Ammon's horn (tissue), 1 donor: ENCODE measurements at regions not wholly inside any gene's neighbourhood (a gene's known extent, or its start where the extent isn't known, plus 50 kb on each side); places are given as distances from the start of the nearest gene placed in this dataset.
"Not testable (repeated sequence)": the region's sequence is repeated elsewhere in the genome, so short reads cannot be mapped to it uniquely, and the experiment has no call there.

ENCODE experiments used
- DNase-seq: peaks from one replicate; pipeline ENCODE4 v3.0.0-alpha.2; 2016; ENCODE audit warnings: low spot score

DNA sequence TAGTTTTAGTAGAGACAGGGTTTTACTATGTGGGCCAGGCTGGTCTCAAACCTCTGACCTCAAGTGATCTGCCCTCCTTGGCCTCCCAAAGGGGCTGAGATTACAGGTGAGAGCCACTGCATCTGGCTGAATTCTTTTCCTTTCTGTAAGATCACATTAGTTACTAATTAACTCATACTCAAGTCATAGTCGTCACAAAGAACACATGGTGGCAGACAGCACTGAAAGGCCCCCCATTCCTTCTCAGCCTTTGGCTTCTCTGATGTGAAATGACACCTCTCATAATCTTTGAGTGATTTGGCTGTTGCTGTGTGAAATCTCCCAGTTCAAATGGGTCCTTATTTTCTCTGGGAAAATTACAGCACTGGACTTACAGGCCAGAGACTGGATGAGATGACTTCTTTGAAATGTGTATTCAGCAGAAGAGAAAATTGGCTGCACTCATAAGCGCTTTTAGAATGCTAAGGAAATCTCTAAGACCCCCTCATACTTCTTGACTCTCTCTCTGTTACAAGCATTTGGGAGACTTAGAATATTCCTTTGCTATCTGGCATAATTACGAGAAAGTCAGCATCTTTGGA, 764.8 kb downstream of the RNF144A start:
- no peak for DNase-seq

DNA sequence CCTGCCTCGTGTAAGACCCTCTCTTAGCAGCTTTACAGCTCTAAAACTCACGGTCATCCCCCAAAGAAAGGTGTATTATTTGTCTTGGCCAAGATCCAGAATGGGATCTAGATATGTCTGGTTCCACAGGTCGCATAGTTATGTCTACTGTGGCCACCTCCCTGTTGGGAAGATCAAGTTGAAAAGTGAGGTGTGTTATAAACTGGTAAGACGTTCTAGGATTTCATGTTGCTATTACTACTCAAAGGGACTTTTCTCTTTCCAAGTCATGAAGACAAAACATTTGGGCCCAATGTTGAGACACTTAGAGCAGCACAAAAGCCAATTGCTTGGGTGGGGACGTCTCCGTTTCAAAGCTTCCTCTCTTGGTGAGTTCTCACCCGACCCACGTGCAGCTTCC, 766.0 kb downstream of the RNF144A start:
- no peak for DNase-seq

DNA sequence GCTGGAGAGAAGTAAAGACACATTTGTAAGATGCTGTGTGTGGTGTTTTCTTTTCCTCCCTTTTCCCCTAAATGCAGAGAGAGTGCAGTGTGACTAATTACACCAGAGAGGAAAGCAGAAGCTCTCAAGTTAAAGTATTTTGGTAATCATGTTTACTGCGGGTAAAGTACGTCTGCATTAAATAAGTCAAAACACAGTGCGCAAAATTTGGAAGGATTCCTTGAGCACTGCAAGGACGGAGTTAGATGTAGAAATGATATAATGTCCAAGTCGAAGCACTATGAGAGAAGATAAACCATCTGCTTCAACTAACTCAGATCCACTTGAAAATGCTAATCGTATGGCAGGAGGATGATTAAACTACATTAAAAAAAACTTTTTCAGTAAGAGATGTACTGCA, 766.5 kb downstream of the RNF144A start:
- DNase-seq = no peak

DNA sequence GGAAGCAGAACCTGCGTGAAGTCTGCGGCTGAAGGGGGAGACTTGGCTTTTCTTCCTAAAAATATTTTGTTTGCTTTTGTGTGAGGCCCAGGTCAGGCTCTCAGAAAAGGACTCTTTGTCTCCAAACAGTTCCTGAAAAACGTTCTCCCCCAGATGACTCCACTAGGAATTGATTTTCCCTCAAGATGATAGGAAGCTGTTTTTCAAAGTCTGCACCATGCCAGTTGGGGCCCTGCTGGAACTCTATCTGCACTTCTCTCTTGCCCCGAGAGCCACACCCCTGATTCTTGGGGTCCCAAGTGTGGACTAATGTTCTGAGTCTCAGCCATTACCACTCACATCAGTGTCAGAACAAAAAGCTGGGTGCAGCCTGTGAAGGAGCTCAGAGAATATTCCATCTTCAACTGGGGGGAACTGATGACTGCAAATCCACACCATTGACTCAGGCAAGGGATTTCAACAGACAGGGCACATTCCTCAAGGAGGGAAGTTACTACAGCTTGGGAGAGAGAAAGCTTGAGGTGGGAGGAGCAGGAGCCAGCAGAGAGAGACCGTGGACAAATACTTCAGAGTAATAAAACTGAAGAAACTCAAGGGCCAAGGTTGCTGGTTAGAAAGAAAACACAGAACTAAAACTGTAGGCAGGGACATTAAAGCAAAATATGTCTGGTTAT, 768.3 kb downstream of the RNF144A start:
- no peak for DNase-seq

DNA sequence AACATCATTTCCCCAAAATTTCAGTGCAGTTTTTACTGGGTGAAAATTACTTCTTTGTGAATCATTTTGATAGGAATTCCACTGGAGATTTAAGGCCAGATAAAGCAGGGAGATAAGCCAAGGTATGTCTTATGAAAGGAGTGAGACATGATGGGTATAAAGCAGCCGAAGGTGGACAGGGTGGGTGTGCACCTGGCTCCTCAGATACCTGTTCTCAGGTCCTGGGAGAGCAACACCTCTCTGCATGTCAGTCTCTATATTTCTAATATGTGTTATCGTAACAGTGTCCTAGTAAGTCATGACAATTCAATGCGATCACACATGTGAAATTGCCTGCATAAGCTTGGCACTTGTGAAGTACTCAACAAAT, 768.8 kb downstream of the RNF144A start:
- DNase-seq = no peak

DNA sequence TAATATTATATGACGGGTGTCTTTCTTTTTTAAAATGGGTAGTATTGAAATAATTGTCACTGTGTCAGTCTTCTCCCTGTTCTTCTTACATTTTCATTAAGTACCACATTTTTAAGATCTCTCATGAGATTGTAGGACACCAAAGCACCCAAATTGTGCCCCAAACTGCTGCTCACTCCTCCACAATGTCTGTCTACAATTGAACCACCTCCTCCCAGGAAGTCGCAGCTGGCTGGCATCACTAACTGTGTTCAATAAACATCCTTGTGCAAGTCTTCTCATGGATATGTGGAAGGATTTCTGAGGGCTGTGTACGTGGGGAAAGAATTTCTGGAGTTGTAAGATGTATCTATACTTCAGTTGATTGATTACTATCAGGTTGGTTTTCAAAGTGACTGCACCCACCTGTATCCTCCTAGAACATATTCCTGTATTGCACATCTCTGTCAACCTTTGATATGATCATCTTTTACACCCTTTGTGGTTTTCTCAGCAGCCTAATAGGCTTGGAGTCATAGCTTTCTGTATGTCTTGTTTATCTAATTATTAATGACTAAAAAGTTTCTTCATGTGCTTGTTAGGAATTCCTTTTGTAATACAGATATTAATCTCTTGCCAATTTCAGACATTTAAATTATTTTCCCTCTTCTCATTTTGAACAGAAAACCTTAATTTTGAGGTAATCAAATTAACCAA, 774.9 kb downstream of the RNF144A start:
- DNase-seq = no peak

DNA sequence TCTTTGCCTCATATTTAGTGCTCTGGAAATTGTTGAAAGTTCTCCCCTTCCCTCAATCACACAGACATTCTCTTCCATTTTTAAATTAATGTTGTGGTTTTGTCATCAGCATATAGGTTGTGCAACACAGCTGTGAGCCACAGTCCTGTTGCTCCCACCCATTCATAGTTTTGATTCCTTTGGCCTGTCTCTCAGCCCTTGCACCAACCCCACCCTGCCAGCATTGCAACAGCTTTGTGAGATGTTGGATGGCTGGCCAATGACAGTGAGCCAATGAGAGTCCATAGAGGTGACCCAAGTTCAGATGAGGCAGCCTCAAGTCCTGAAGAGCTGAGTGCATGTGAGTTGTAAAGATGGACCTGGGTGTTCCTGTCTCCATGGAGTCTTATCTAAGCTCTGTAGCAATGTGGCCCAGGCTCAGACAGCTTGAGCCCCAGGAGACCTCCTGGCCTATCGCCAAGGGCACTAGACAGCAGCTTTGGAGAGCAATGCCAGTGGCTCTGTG, 775.5 kb downstream of the RNF144A start:
- no peak for DNase-seq

DNA sequence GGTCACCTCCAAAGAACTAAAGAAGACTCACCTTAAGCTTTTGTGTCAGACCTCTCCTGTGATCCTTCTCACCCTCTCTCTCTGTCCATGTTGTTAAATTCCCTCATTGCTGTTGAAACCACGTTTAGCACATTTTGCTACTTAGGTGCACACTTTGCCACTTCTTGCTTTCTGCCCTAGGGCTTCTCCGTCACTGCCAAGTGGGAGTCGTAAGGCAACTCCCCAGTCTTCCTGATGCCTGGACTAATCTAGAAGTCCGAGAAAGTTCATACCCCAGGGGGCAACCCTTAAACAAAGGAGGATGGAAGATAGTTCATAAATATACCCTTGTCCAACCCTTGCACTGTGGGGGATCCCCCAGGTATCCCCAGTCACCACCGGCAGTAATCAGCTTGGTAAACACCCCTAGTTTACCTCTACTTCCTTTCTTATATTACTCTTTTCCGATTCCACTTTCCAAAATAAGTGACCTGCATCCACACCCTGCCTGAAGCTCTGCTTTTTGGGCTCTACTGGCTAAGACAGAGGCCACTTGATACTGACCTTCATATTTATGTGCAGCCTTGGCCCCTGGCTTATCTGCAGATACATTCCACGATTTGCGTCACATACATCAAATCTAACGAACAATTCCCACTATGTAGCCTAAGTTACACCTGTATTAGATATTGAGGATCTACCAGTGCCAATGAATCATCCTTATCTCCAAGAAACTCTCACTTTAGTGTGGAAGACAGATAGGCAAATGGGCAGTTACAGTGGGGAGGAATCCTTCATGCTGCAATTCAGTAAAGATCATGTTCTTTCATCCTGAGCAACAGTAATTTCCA, 776.2 kb downstream of the RNF144A start:
- no peak for DNase-seq

DNA sequence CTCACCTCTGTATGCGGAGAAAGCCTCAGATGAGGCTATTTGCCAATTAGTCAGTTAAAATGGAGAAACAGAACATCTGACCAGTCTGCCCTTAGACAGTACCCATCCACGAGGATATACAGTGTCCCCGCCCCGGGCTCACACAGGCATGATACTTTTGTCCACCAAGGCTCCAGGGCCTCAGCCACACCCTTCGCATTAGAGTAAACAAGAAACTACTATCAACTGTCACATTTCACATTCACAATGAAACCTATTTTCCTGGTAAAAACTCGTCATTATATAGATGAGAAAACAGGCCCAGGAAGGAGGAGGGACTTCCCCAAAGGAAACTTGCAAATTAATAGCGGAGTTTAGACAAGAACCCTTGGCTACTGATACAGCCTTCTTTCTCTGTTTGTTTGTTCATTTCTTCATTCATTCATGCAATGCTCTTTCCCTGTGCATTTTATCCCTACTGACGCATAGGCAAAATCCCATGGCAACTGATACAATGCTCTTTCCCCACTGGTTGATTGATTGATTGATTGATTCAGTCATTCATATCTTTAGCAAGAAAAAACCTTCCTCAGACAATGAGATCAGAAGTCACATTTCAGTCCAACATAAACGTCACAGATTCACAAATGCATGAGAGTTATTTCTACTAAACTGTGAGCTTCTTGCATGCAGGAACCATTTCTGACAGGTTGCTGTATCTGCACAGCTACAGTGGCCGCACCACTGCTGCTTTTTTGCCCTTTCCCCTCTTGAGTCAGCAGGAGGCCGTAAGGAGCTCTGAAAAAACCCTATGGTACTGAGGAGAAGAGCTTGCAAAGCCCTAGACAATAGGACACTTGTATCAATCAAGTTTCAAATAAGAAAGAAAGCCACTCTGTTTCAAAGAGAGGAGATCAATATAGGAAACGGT, 777.1 kb downstream of the RNF144A start:
- DNase-seq = no peak

DNA sequence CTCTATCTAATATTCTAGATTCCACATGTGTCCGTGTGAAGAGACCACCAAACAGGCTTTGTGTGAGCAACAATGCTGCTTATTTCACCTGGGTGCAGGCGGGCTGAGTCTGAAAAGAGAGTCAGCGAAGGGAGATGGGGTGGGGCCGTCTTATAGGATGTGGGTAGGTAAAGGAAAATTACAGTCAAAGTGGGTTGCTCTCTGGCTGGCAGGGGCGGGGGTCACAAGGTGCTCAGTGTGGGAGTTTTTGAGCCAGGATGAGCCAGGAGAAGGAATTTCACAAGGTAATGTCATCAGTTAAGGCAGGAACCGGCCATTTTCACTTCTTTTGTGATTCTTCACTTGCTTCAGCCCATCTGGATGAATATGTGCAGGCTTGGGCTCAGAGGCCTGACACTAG, 779.3 kb downstream of the RNF144A start:
- DNase-seq = not testable (repeated sequence)

DNA sequence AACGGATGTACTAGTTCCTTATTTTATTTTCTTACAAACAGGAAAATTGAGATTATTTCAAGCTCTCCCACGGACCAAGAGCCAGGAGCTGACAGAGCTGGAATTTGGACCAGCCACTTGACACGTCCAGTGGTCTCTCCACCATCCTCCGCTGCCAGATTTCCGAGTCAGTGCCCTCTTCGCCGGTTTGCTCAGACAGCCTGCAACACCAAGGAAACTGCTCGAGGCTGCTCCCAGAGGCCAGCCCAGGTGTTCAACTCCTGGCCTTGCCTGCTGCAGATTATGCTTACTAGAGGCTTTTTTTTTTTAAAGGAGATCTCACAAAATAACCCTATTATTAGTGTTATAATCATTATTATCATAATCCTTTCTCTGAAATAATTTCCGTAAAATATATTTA, 779.8 kb downstream of the RNF144A start:
- DNase-seq = no peak

DNA sequence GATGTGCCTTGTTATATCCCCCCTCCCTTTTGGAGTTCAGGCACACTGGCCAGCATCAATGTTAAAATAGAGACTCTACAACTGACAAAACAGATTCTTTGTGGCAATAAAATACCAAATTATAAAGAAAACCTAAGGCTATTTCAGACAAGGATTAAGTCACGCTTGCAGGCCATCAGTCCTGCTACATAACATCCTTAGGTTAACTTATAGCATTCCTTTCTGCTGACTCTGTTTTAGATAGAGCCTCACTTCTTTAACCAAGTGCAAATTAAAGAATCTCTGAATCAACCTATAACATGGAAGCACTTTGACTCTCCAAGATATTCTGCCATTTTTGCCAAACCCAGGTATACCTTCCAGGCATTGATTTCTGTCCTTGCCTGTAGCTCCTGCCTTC, 784.6 kb downstream of the RNF144A start:
- DNase-seq = no peak

DNA sequence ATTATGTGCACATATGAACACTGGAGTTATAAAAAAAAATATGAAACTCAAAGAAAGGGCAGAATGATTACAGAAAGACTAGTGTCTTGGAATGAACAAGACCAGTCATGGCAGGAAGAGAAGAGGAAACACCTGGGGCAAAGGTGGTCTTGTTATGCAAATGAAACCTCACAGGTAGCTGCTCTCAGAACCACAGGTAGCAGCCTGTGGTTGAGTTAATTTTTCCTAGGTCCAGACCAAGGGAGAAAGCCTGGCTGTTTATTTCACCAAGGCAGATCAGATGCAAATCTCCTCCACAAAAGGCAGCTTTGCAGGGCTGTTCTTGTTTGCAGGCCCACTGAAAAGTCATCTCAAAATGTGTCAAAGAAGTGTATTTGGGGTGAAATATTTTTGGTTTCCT, 785.8 kb downstream of the RNF144A start:
- no peak for DNase-seq

DNA sequence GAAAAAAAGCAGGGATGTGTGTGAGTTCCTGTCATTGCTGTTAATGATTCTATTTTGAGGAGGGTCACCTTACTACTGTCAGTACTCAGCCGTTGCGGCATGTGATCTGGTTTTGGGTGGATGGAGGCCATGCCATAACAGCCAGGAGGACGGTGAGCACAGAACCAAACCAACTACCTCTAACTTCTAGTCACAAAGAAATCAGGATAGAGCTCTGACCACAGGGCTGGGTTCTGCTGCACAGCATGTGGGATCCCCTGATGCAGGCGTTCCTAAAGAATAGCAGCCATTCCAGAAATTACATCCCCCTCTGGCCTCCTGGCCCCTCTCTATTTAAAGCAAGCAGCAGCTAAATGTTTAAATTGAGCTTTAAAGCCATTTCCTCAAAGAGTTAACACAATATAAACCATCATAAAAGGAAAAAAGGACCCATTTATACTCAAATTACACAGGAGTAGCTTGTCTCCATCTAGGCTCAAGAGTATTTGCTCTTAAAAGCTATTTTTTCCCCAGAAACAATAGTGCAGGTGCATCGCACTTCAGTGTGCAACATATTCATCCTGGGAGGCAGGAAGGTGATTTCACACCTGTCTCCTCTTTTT, 786.4 kb downstream of the RNF144A start:
- no peak for DNase-seq

DNA sequence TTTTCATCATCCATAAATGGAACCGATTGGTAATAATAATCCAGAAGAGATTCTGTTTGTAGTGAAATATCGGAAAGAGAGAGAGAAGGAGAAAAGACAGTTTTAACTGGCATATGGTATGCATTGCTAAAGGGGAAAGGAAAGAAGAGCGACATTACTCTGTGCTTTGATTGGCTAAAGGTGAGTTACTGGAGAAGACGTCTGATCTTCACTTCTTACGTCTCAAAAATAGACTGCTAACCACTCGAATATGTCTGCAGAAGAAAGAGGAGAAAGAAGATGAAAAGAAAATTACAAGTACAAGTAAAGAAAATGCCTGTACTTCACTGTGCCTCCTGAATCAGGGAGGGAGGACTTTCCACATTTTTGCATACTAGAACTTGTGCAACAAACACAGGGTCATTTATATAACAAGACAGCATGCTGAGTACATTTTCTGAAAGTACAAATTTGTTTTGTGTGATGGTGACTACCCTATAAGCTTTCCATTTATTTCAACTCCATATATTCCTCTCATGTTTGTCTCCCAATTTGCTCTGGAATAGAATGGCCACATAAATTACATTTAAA, 787.2 kb downstream of the RNF144A start:
- no peak for DNase-seq

DNA sequence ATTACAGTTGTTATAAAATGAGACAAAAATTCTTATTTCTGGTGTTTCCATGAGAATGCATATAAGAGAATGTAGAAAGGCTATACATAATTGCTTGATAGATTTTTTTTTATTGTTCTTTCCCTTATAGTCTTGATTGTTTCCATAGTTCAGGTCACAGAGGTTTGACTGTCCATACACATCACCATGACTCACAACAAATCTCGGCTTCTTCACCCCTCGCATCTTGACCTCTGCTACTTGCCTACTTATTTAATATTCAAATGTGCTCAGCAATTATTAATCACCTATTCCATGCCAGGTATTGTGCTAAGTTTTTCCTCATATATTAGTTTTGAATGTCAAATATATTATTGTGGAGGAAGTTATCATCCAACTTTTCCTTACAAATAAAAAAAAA, 789.6 kb downstream of the RNF144A start:
- DNase-seq = no peak

DNA sequence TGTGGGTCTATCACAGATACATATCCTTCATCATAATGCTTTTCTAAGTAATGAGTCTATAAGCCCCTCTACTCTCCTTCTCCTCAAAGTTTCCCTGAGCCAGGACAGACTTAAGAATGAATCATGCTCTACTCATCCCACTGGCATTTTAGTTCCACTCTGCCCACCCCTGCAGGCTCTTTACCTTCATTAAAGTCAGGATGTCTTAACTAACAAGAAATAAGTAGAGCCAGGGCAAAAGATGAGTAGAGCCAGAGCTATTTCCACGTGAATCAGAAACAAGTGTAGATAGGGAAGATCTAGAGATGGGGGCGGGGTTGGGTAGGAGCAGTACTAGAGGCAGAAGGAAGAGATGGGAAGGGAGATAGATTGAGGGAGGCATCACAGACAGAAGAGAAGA, 790.5 kb downstream of the RNF144A start:
- no peak for DNase-seq

DNA sequence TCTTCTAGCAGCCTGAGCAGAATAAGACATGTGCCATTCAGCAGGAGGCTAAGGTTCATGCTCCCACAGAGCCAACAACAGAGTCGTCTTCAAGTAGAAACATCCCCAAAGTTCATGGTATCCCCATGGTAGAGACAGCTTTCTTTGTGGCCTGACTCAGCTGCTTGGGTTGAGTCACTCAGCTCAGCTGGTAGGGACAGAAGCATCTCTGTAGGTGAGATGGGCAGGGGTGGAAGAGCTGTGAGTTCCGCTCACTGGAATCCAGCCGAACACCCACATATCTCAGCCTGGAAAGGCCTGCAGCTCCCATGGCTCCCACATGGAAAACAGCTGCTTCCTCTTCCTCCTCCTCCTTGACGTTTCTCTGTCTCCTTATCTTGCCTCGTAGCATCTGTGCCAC, 792.7 kb downstream of the RNF144A start:
- DNase-seq = no peak

DNA sequence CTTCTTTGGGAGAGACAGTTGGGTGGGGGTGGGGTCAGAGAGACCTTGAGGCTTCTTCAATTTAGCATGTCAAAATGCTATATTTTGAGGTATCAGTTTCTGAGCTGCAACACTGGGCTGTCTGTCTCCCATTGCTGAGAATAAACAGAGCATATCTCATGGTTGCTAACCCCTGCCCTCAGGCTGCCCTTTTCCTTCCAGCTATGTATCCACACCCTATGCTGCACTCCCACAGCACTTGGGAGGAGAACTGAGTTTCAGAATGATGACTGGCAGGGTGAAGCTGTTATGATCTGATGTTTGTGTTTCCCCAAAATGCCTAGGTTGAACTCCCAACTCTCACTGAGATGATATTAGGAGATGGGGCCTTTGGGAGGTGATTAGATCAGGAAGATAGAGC, 794.0 kb downstream of the RNF144A start:
- DNase-seq = no peak

DNA sequence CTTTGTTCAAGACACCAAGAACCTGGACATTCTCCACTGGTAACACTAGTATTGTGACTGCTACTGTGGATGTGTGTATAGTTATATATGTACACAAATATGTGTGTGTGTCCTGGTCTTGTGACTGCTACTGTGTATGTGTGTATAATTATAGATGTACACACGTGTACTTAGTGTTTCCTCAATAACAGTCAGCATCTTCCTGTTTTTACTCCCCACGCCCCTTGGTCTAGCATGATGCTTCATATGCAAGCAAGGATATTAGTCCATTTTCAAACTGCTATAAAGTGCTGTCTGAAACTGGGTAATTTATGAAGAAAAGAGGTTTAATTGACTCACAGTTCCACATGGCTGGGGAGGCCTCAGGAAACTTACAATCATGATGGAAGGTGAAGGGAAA, 802.7 kb downstream of the RNF144A start:
- no peak for DNase-seq
